CD4-positive, alpha-beta T cell treated with Interleukin-10 for 1 hour (primary cell): ENCODE measurements at regions not wholly inside any gene's neighbourhood (a gene's known extent, or its start where the extent isn't known, plus 50 kb on each side); places are given as distances from the start of the nearest gene placed in this dataset.

Experiments
- DNase-seq: peaks from one replicate; pipeline ENCODE4 v3.0.0-alpha.2; 2020

DNA sequence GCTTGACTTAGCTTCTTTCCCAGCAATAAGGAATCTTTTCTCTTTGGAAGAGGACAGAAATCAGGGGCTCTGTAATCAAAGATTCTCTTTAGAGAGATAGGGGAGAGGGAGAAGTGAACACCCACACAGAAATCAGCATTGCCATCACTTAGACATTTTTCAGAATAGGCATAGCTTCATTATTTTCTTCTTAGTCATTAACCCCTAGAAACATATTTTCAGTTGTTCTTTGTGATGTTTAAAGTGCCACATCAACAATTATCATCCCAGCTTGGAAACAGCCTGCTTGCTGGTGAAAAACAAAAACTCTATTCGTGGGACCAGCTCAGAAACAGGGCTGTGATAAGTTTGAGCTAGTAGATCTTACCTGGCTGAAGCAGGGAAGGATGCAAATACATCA lies 88.3 kb upstream of the SLC44A3 start:
- DNase-seq: no peak

DNA sequence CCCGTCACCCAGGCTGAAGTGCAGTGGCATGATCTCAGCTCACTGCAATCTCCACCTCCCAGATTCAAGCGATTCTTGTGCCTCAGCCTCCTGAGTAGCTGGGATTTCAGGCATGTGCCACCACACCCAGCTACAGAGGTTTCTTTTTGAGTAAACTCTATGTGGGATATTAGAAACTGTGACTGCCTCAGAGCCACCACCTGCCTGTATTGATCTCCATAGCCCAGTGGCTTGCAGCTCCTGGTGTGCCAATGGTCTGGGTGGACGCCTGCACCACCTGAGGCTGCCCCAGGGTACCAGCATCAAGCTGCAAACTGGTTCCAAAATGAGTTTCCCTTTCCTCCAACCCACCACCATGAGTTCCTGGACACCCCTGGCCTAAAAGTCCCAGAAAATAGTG lies 89.7 kb upstream of the SLC44A3 start:
- no peak for DNase-seq

DNA sequence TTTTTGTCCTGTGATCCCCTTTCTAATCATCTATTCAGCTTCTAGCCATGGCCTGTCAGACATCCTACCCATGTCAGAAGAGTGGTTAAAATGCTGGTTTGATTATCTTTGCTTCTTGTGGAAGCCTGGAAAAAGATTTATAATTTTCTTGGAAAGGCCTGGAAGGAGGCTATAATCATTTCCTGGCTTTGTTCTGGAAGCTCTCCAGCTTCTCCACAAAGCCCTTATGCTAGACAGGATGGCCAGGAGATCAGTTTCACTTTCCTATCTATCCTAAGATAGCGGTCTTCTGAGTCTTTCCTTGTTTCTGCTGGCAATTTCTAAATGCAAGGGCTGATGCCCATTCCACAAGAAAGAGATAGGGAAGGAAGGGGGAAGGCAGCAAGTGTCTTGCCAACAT lies 90.9 kb upstream of the SLC44A3 start:
- no peak for DNase-seq

DNA sequence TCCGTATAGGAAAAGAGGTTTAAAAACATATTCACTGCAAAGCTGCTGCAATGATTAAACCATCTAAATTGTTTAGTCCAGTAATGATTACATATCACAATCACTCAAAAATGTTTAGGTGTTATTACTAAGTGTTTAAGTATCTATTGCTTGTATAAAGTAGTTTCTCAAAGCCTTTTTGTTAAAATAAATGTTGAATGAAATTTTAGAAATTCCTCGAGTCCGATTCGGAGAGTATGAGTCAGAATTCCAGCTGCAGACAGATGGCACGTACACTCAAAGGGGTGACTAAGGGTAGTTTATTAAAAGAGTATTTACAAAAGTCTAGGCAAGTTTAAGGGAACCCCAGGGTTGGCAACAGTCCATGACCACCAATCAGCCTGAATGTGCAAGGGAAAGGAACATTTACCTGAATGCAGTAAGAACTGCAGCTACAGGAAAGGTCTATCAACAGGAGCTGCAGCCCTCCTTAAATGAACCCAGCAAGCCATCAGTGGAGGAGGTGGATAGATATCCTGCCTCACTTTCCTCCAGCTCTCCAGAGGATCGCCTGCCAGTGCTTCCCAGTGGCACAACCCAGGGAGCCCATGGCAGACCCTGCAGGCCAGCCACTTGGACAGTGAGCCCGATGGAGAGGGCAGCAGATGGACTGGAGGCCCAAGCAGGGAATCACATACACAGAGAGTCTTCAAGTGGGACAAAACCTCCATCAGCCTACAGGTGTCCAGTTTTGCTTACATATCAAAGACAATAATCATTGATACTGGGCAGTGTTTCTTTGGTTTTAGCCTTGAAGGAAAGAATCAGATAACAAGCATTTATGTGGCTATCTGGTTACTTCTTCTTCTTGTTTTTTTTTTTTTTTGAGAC lies 92.1 kb upstream of the SLC44A3 start:
- DNase-seq: no peak

DNA sequence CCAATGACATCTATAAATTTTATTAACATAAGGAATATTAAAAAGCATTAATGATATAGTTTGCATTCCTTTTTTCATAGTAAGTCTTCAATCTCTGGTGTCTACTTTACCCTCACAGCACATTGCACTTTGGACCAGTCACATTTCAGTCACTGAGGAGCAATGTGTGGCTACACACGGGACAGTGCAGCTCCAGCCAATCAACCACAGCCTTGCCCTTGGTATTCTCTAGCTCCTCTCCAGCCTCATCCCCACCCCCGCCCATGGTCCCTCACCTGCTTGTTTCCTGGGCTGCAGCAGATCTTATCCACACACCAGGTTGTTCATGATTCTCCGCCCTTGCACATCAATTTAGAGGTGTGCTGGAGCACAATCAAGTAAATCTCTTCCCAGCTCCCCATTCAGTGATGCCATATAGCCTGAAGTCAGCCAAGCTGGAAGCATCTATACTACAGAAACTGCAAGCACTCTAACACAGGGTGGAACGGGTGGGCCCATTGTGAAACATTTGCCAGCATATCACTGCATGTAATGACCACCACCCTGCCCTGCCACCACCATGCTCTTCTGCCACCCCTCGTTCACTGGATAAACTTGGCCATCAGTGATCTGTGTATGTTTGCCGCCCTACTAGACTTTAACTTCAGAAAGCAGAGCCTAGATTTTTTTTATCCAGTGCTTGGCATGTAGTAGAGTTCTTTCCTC lies 93.0 kb upstream of the SLC44A3 start:
- DNase-seq: no peak

DNA sequence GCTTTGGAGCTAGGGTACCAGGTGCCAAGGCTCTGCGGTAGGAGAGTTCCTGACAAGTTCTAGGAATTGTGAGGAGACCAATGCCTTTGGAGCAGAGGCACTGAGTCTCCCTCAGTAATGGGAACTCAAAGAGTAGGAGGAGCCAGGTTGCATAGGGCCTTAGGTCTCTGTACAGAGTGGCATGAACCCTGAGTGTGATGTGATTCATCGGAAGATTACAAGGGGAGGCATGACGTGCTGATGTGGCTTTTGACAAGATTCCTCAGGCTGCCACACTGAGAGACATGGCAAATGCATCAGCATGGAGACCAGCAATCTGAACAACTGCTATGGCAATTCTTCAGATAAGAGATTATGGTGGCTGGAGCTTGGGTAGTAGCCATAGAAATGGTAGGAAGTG lies 94.6 kb upstream of the SLC44A3 start:
- no peak for DNase-seq

DNA sequence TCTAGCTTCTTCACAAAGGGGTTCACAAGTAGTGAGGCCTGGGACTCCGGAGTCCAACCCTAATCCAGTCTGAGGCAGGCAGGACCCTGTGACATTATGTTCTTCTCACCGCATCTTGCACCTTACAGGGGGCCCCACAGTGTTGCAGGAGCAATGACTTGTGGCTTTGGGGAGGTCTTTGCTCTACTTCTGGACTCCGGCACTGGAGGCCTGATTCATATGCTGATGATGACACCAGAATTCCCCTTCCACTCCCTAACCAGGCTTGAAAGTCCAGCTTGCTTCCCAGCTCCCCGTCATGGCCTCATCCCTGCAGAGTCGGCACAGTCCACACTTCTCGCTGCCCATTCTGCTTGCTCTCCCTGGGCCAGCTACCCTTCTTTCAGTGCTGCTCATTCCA lies 96.3 kb upstream of the SLC44A3 start:
- no peak for DNase-seq

DNA sequence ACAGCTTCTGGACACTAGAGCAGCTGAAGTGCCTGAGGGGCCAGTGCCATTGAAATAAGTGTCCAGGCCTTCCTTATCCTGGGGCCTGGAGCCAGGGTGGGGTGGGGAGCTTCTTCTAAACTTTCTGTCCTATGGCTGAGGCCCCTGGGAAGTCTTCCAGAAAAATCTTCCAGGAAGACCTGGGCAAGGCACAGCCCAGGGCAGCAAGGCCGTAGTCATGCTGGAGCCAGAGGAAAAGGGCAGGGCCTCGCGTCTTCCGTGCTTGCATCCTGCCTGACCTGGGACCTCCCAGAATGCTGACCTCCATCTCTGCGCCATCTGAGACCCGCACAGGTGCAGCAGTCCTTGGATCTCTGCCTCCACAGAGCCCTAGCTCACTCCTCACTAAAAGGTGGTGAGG lies 96.7 kb upstream of the SLC44A3 start:
- DNase-seq: no peak

DNA sequence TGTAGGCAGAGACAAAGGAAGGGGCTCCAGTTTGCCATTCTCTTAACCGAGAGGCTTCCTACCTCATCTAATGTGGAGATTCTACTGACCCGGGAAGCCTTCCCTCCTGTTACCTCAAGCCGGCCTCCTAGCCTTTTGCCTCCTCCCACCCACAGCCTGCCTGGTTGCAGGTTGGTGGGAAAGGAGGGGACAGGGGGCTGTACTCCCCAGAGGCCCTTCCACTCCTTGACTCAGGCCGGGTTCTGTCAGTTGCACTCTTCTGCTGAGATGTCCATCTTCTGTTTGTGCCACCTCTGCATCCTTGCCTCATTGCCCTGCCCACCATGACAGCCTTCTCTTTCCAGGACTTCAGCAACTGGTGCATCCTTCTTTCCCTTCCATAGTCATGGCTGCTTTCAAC lies 98.0 kb upstream of the SLC44A3 start:
- no peak for DNase-seq

DNA sequence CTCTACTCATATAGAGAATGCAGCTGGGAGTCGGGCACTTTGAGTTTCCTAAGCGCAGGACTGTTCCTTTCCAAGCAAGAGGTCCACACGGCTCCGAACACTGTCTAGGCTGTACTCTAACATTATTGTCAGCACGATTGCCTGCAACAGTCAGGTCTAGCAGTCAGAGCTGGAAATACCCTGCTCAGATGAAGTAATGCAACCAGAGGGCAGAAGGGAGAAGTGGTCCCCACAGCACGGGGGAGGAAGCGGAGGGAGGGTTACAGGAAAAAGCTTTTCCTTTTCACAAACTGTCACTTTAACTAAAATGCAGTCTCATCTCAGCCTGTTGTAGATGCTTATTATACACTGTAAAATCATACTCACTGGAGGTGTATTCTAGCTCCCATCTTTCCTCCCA lies 98.9 kb upstream of the SLC44A3 start:
- DNase-seq: peak; percentile 15

DNA sequence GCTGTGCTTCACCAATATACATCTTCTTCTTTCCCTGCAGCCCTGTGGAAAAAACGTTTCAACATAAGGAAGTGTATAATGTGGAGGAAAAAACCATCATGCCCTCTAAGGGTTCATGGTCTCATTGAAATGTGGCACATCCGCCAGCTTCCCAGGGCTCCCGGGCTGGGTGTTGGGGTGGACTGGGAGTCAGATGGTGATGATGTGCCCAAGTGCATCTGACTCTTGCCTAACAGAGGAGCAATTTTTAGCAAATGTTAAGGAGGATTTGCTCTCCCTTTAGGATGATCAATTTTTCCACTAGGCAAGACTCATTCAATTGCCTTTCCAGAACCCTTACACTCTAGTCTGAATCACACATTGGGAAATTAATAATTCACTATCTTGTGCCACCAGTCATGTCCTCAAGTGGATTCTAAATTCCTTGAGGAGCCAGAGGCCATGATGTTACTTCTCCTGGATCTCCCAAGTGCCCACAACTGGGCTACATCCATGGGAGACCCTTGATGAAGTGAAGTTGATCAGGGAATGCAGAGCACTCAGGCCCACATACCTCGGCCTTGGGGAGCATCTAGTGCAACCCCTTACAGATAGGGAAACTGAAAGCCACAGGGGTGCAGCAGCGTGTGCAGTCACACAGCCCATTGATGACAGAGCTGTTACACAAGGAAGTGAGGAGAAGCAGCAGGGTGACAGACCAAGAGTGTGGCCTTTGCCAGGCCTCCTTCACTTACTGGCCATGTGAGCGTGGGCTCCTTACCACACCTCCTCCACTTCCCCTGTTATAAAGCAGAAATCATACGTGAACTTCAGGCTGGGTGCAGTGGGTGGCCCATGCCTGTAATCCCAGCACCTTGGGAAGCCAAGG lies 100.0 kb upstream of the SLC44A3 start:
- DNase-seq: peak; percentile 1

DNA sequence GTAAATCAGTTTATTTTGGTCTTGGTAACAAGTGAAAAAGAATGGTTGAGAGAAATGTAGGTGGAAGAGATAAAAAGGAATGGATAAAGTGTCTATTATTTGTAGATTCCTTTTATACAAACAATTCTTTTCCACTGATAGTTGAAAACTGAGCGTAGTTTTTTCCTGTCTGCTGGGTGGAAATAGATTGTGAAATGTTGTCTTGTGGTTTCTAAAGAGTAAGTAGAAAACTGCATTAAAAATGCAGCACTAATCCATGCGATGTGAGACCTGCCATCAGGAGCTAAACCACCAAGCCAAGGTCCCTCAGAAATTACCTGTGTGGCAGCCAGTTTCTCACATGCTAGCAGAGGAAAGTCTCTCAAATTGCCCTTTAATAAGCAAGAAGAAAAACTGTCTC lies 103.2 kb upstream of the SLC44A3 start:
- DNase-seq: no peak

DNA sequence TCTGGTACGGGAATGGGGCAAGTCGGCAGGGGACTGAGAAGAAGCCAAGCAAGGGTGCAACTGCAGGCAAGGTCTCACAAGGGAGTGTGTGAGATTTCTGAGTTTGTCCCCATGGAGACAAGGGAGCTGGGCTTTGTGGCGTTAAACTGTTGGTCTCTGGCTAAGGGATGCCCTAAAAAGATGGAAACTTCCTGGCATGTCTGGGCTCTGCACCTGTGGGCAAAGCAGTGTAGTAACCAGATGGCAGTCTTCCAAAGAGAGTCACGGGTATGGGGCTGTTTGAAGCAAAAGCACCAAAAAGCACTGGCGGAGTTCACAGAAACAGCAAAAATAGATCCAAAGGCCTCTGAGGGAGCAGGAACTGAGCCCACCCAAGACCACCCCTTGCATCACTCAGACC lies 104.8 kb upstream of the SLC44A3 start:
- no peak for DNase-seq

DNA sequence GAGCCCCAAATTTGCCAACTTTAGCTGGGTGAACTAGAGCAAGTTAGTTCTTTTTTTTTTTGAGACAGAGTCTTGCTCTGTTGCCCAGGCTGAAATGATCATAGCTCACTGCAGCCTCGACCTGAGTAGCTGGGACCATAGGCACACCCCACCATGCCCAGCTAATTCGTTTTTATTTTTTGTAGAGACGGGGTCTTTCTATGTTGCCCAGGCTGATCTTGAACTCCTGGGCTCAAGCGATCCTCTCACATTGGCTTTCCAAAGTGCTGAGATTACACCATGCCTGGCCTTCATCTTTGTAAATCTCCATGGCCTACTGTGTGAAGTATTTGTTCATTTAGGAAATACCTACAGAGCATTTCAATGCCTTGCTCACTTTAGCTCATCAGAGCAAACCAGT lies 105.6 kb upstream of the SLC44A3 start:
- no peak for DNase-seq

DNA sequence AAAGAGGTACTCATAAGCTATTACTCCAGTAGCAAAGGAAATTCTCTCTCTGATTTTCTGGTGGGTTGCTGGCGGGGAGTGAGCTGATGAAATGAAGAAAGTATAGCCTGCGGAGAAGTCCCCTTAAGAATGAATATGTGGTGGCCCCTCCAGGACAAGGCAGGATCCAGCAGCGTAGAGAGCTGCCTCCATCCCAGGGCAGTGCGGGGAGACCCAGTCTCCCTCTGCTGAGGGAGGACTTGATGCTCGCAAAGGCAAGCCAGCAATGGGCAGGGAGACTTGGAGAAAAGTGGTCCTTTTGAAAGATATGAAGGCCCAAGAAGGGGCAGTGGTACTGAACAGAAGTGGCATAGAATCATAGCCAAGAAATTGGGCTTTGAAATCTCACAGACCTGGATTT lies 106.0 kb upstream of the SLC44A3 start:
- DNase-seq: no peak

DNA sequence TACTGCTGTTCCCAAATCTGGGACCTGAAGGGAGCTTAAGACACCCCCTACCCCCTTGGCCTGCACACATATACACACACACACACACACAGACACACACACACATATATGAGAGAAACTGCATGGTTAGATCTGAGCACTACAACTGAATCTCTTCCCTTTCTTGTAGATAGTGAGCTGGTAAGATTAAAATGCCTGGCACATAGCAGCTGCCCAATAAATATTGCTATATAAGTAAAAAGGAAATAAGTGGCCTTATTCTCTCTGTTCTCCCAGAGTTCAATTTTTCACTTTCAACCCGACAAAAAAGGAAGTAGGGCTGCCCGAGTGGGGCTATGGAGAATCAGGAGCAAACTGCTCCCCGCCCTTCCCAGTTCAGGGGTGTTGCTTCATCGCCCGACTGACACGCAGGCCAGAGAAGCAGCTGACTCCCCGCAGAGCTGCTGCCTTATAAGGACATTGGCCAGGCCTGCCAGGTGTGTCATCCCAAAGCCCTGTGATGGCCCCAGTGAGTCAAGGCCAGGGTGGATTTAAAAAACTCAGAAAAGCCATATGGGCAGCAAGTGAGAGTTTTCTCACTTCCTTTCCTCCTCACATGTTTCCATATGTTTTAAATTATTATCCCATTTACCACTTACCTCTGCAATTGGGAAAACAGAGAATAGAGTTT lies 106.5 kb upstream of the SLC44A3 start:
- peak; percentile 13 for DNase-seq

DNA sequence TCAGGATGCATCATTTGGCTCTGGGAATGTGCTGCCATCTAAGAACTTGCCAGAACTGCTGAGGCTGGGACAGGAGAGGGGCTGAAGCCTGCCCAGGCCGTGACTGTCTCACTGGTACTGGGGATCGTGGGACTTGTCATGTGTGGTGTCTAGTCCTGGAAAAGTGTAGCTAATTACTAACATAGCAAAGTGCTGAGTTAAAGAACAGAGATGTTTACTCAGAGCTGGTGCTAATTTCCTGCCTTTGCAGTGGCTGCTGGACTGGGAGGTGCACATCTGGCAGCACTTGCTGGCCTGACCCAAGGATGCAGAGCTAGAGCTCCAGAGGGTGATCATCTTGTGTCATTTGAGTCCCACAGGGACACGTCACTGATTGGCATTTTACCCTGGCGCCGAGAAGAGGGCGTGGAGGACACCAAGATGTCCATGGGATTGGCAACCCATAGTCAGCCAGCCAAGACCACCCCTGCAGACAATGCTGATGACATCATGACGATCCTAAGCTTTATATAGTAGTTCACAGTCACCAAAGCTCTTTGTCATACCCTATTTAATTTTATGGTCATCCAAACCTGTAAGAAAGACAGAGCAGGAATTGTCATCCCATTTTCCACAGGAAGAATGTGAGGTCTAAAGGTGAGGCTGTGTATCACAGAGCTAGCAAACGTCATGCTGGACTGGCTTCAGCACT lies 110.1 kb upstream of the SLC44A3 start:
- DNase-seq: no peak

DNA sequence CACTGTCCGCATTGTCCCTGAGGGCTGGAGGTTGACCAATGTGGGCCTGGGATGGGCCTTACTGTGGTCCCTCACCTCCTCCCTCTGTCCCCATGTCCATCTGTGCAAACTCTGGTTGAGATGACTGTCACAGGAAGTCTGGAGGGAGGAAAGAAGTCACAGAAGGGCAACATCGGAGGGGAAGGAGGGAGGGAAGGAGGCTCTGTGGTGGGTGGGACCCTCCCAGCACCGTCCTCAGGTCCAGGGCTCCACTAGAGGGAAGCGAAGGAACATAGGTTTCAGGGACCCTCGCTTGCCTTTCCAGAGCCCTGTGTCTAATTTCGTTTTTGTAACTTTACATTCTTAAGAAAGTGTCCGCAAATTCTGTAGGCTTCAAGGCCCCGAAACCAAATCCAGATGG lies 111.3 kb upstream of the SLC44A3 start:
- DNase-seq: no peak

DNA sequence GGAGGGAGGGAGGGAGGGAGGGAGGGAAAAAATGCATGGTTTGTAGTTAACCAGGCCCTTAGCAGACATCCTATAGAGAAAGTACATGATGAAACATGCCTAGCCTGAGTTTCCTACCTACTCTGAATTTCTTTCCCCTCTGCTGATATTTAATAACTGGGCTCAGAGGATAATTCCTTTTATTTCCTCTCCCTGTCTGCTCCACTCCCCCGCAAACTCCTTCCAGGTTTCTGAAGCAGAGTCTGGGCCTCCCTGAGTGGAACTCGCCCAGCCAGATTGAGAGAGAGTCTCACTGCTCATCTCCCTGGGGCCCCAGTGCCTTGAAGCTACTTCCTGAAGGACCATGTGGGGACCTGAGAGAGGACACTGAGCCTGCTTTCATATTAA lies 111.9 kb upstream of the SLC44A3 start:
- no peak for DNase-seq

DNA sequence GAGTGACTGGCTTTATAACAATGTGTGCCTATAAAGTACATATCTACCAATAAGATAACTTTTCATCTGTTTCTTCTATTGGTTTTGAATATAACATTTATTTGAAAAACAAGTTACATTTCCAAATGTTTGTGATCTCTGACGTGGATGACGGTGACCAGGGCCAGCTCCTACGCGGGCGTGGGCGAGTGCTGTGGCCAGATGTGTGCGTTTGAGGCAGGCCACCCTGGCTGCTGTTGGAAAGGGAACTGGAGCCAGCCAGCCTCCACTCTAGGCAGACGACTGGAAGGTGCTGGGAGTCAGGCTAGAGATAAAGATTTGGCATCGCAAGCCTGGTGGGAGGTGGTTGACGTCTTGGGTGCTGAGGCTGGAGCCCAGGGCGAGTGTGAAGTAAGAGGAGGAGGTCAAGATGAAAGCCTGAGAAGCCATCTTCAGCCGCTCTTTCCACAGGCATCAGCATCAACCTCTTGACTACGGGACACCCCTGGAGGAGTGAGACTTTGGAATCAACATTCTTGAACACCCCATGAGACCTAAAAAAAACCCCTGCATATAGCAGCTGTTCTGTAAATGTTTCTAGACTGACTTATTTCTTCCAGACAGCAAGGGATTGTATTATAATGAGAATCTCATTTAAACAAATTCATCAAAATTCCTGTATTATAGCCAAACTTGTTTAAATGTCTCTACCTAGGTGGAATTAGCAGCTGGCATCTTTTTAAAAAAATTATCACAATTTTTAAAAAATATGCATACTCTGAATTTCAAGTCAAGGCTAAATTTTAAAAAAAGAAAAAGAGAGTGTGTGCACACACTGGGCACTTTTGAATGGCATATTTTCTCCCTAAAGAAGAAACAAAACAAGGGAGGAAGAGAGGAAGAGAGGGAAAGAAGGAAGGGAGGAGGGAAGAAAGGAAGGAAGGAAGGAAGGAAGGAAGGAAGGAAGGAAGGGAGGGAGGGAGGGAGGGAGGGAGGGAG lies 112.5 kb upstream of the SLC44A3 start:
- no peak for DNase-seq

DNA sequence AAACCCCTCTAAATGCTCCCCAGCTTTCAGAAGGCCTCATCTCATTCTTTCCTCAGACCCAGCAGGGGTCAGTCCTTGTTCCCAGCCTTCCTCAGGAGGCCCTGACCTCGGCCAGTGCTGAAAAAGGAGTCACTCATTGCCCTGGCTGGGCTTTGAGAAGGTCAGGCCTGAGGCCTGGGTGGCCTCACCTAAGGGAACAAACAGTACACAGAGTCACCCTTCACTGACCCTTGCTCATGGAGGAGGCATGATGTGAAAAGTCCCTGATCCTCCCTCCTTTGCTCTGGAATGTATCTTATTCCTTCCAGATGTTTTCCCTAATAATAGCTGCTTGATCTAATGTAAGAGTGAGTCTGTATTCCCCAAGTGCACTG lies 117.7 kb upstream of the SLC44A3 start:
- DNase-seq: no peak
